Skeletal muscle tissue (tissue), 3 donors: ENCODE measurements at regions not wholly inside any gene's neighbourhood (a gene's known extent, or its start where the extent isn't known, plus 50 kb on each side); places are given as distances from the start of the nearest gene placed in this dataset.
A peak's percentile ranks its signal among the peaks of the same experiment; 100 is the strongest.

Experiments used
- H3K27ac ChIP-seq: one replicate; pipeline ENCODE4 v1.7.0; 2013; ENCODE audit warnings: mild to moderate bottlenecking, low read depth, low read length, inconsistent platforms
- H3K27me3 ChIP-seq, 3 donors: one replicate each; pipeline ENCODE4 v1.7.0; 2013; ENCODE audit warnings: low read length in 3 of 3; ENCODE audit not compliant: control insufficient read depth in 3 of 3, insufficient read depth in 3 of 3
- H3K36me3 ChIP-seq, 3 donors: one replicate each; pipeline ENCODE4 v1.7.0; 2013; ENCODE audit warnings: low read length in 3 of 3; ENCODE audit not compliant: control insufficient read depth in 3 of 3, insufficient read depth in 3 of 3
- H3K4me1 ChIP-seq, 3 donors: one replicate each; pipeline ENCODE4 v1.7.0; 2013; ENCODE audit warnings: low read length in 3 of 3, mild to moderate bottlenecking in 3 of 3; ENCODE audit not compliant: control insufficient read depth in 3 of 3, insufficient read depth in 3 of 3
- H3K4me3 ChIP-seq, 3 donors: one replicate each; pipeline ENCODE4 v1.7.0; 2013; ENCODE audit warnings: low read length in 3 of 3
- H3K9ac ChIP-seq, 3 donors: one replicate each; pipeline ENCODE4 v1.7.0; 2013; ENCODE audit warnings: low read length in 3 of 3, mild to moderate bottlenecking in 3 of 3, moderate library complexity in 2 of 3, low read depth in 1 of 3
- H3K9me3 ChIP-seq, 3 donors: one replicate each; pipeline ENCODE4 v1.7.0; 2013; ENCODE audit warnings: low read length in 3 of 3; ENCODE audit not compliant: control insufficient read depth in 3 of 3
- donor health status: Osteomylitis.

- Histone ChIP-seq H3K4me3 (no peak overlapping the region), H3K36me3 (no peaks in the 10 kb centered on the region), H3K9me3 (no peaks in the 10 kb centered on the region), H3K27me3 (no peaks in the 10 kb centered on the region), H3K27ac (no peak overlapping the region), H3K4me1 (no peaks in the 10 kb centered on the region), H3K9ac (no peak overlapping the region)
Measured at GRCh38 chr6:15775076-15775634, 112.3 kb upstream of the DTNBP1 start.

GRCh38 chr6:15773806-15774410 is 111.1 kb upstream of the DTNBP1 start:
- Histone ChIP-seq H3K27ac (no peak overlapping the region), H3K9ac (no peak overlapping the region), H3K4me1 (no peaks in the 10 kb centered on the region), H3K9me3 (no peaks in the 10 kb centered on the region), H3K27me3 (no peaks in the 10 kb centered on the region), H3K4me3 (no peak overlapping the region), H3K36me3 (no peaks in the 10 kb centered on the region)

GRCh38 chr6:15770347-15771143 is 107.7 kb upstream of the DTNBP1 start:
- no peak overlapping the region for H3K4me3 ChIP-seq
- no peaks in the 10 kb centered on the region for H3K27me3 ChIP-seq
- H3K36me3 ChIP-seq = no peaks in the 10 kb centered on the region
- no peak overlapping the region for H3K27ac ChIP-seq
- no peaks in the 10 kb centered on the region for H3K9me3 ChIP-seq
- H3K9ac ChIP-seq = no peak overlapping the region
- no peaks in the 10 kb centered on the region for H3K4me1 ChIP-seq

GRCh38 chr6:15769511-15770018 is 106.7 kb upstream of the DTNBP1 start:
- H3K4me1 ChIP-seq = no peaks in the 10 kb centered on the region
- no peak overlapping the region for H3K27ac ChIP-seq
- no peak overlapping the region for H3K4me3 ChIP-seq
- no peaks in the 10 kb centered on the region for H3K36me3 ChIP-seq
- H3K27me3 ChIP-seq = no peaks in the 10 kb centered on the region
- no peaks in the 10 kb centered on the region for H3K9me3 ChIP-seq
- H3K9ac ChIP-seq = no peak overlapping the region

GRCh38 chr6:15768999-15769398 is 106.2 kb upstream of the DTNBP1 start:
- Histone ChIP-seq H3K4me1 (peaks cover 1 to 3% (median 2%) of the 10 kb centered on the region in 3 donors), H3K9me3 (no peaks in the 10 kb centered on the region), H3K27me3 (no peaks in the 10 kb centered on the region), H3K36me3 (no peaks in the 10 kb centered on the region), H3K27ac (no peak overlapping the region), H3K4me3 (no peak overlapping the region), H3K9ac (no peak overlapping the region)

- H3K4me1 ChIP-seq = peaks cover 4 to 6% (median 6%) of the 10 kb centered on the region in 3 donors
- no peaks in the 10 kb centered on the region for H3K36me3 ChIP-seq
- no peak overlapping the region for H3K9ac ChIP-seq
- H3K4me3 ChIP-seq = peak overlapping the region in 1 of 3 donors; percentile 36
- H3K9me3 ChIP-seq = no peaks in the 10 kb centered on the region
- no peaks in the 10 kb centered on the region for H3K27me3 ChIP-seq
- H3K27ac ChIP-seq = no peak overlapping the region
Measured at GRCh38 chr6:15763837-15764236, 101.0 kb upstream of the DTNBP1 start.

- H3K4me1 ChIP-seq = peaks cover 4 to 6% (median 6%) of the 10 kb centered on the region in 3 donors
- no peak overlapping the region for H3K27ac ChIP-seq
- no peak overlapping the region for H3K9ac ChIP-seq
- no peaks in the 10 kb centered on the region for H3K27me3 ChIP-seq
- no peaks in the 10 kb centered on the region for H3K36me3 ChIP-seq
- H3K4me3 ChIP-seq = no peak overlapping the region
- no peaks in the 10 kb centered on the region for H3K9me3 ChIP-seq
Measured at GRCh38 chr6:15763364-15763763, 100.5 kb upstream of the DTNBP1 start.

- H3K27me3 ChIP-seq = no peaks in the 10 kb centered on the region
- no peaks in the 10 kb centered on the region for H3K36me3 ChIP-seq
- no peak overlapping the region for H3K4me3 ChIP-seq
- H3K4me1 ChIP-seq = peaks cover 4 to 6% (median 6%) of the 10 kb centered on the region in 3 donors
- H3K9ac ChIP-seq = no peak overlapping the region
- H3K9me3 ChIP-seq = no peaks in the 10 kb centered on the region
- no peak overlapping the region for H3K27ac ChIP-seq
Measured at GRCh38 chr6:15761045-15761502, 98.2 kb upstream of the DTNBP1 start.

GRCh38 chr6:15758631-15759215 is 95.9 kb upstream of the DTNBP1 start:
- H3K27ac ChIP-seq = no peak overlapping the region
- no peak overlapping the region for H3K9ac ChIP-seq
- no peaks in the 10 kb centered on the region for H3K9me3 ChIP-seq
- H3K4me1 ChIP-seq = peaks cover 0 to 2% (median 1%) of the 10 kb centered on the region in 3 donors
- H3K4me3 ChIP-seq = no peak overlapping the region
- no peaks in the 10 kb centered on the region for H3K27me3 ChIP-seq
- no peaks in the 10 kb centered on the region for H3K36me3 ChIP-seq

GRCh38 chr6:15755526-15755925 is 92.7 kb upstream of the DTNBP1 start:
- H3K27ac ChIP-seq = no peak overlapping the region
- H3K36me3 ChIP-seq = no peaks in the 10 kb centered on the region
- no peaks in the 10 kb centered on the region for H3K27me3 ChIP-seq
- no peak overlapping the region for H3K4me3 ChIP-seq
- H3K4me1 ChIP-seq = no peaks in the 10 kb centered on the region
- no peaks in the 10 kb centered on the region for H3K9me3 ChIP-seq
- no peak overlapping the region for H3K9ac ChIP-seq
